Cerebellar nuclear complex (tissue), 1 donor: ENCODE measurements at regions not wholly inside any gene's neighbourhood (a gene's known extent, or its start where the extent isn't known, plus 50 kb on each side); places are given as distances from the start of the nearest gene placed in this dataset.

Source experiments
- DNase-seq, 2 experiments: peaks; one replicate each; lab custom pipeline; 2025; lab: John Stamatoyannopoulos, UW

- no peak for DNase-seq
These were observed 304.4 kb downstream of the KCNS3 start for GRCh38 chr2:18182861-18183260.

GRCh38 chr2:18180912-18181311 lies 302.4 kb downstream of the KCNS3 start:
- DNase-seq = no peak

- DNase-seq = no peak
These were observed 301.7 kb downstream of the KCNS3 start for GRCh38 chr2:18180031-18180610.

GRCh38 chr2:18178736-18179349 lies 300.4 kb downstream of the KCNS3 start:
- DNase-seq = no peak

GRCh38 chr2:18176679-18177215 lies 298.3 kb downstream of the KCNS3 start:
- no peak for DNase-seq

- no peak for DNase-seq
These were observed 294.1 kb downstream of the KCNS3 start for GRCh38 chr2:18172607-18173006.

GRCh38 chr2:18171191-18172139 lies 293.0 kb downstream of the KCNS3 start:
- no peak for DNase-seq

GRCh38 chr2:18170642-18171041 lies 292.2 kb downstream of the KCNS3 start:
- no peak for DNase-seq

- DNase-seq = no peak
These were observed 291.4 kb downstream of the KCNS3 start for GRCh38 chr2:18169893-18170175.

- DNase-seq = peak in 1 of 2 experiments; percentile 35
These were observed 290.8 kb downstream of the KCNS3 start for GRCh38 chr2:18169121-18169892.

- no peak for DNase-seq
These were observed 289.4 kb downstream of the KCNS3 start for GRCh38 chr2:18167871-18168270.

- no peak for DNase-seq
These were observed 283.2 kb downstream of the KCNS3 start for GRCh38 chr2:18161681-18162080.

GRCh38 chr2:18159896-18160295 lies 281.4 kb downstream of the KCNS3 start:
- no peak for DNase-seq

GRCh38 chr2:18156421-18156820 lies 278.0 kb downstream of the KCNS3 start:
- DNase-seq = no peak

- DNase-seq = no peak
These were observed 277.5 kb downstream of the KCNS3 start for GRCh38 chr2:18156002-18156401.

- DNase-seq = no peak
These were observed 276.3 kb downstream of the KCNS3 start for GRCh38 chr2:18154812-18155211.

GRCh38 chr2:18154259-18154658 lies 275.8 kb downstream of the KCNS3 start:
- DNase-seq = no peak

- no peak for DNase-seq
These were observed 275.3 kb downstream of the KCNS3 start for GRCh38 chr2:18153741-18154140.

GRCh38 chr2:18151237-18151636 lies 272.8 kb downstream of the KCNS3 start:
- DNase-seq = no peak

GRCh38 chr2:18149660-18150246 lies 271.3 kb downstream of the KCNS3 start:
- DNase-seq = no peak

- no peak for DNase-seq
These were observed 258.5 kb downstream of the KCNS3 start for GRCh38 chr2:18136881-18137475.
